ENCODE measurements at regions not wholly inside any gene's neighbourhood (a gene's known extent, or its start where the extent isn't known, plus 50 kb on each side); places are given as distances from the start of the nearest gene placed in this dataset.
A peak's percentile ranks its signal among the peaks of the same experiment; 100 is the strongest.

- Histone ChIP-seq H3K9me3 (replicated peaks in 1 of 3) (no peaks in the 10 kb centered on the region), H3K27me3 (no peaks in the 10 kb centered on the region), H3K27ac (peak overlapping the region in 1 of 5 donors; percentile 28), H3K36me3 (replicated peaks in 1 of 2) (no peaks in the 10 kb centered on the region), H3K4me3 (no peak overlapping the region), H3K4me1 (replicated peaks in 1 of 2) (peaks cover 16 to 19% of the 10 kb centered on the region in 2 donors)
- peak; percentile 43 to 90 (median 76) for DNase-seq
- 68 to 79% (median 74%) methylated on average over 18 of the region's 18 CpGs for WGBS, 4 donors
- intact Hi-C loops (cut with DNase I) = no loop called here
- no peak for TF ChIP-seq CTCF (IDR thresholded peaks at IDR 0.05)
- TF ChIP-seq POLR2A (IDR thresholded peaks at IDR 0.05) = peak in 1 of 2 donors; percentile 30
Observed at GRCh38 chr6:156718647-156719394, 58.4 kb upstream of the ARID1B start.

GRCh38 chr6:156717542-156717941, 59.6 kb upstream of the ARID1B start:
- Histone ChIP-seq H3K4me3 (no peak overlapping the region), H3K9me3 (replicated peaks in 1 of 3) (no peaks in the 10 kb centered on the region), H3K4me1 (replicated peaks in 1 of 2) (peaks cover 16 to 19% of the 10 kb centered on the region in 2 donors), H3K27ac (no peak overlapping the region), H3K27me3 (no peaks in the 10 kb centered on the region), H3K36me3 (replicated peaks in 1 of 2) (no peaks in the 10 kb centered on the region)
- no peak for TF ChIP-seq CTCF (IDR thresholded peaks at IDR 0.05)
- no peak for TF ChIP-seq POLR2A (IDR thresholded peaks at IDR 0.05)
- intact Hi-C loops (cut with DNase I) = no loop called here
- 90 to 95% (median 93%) methylated on average over 5 of the region's 5 CpGs for WGBS, 4 donors
- DNase-seq = no peak

GRCh38 chr6:156715839-156716238, 61.3 kb upstream of the ARID1B start:
- 76 to 87% (median 81%) methylated on average over 5 of the region's 5 CpGs for WGBS, 4 donors
- peaks cover 13 to 14% of the 10 kb centered on the region in 2 donors for H3K4me1 ChIP-seq (replicated peaks in 1 of 2)
- no peak overlapping the region for H3K4me3 ChIP-seq
- DNase-seq = no peak
- H3K27ac ChIP-seq = no peak overlapping the region
- no peaks in the 10 kb centered on the region for H3K9me3 ChIP-seq (replicated peaks in 1 of 3)
- H3K36me3 ChIP-seq (replicated peaks in 1 of 2) = no peaks in the 10 kb centered on the region
- TF ChIP-seq CTCF (IDR thresholded peaks at IDR 0.05) (no peak), POLR2A (IDR thresholded peaks at IDR 0.05) (no peak)
- intact Hi-C loops (cut with DNase I) = no loop called here
- H3K27me3 ChIP-seq = no peaks in the 10 kb centered on the region

- Histone ChIP-seq H3K4me3 (no peak overlapping the region), H3K27me3 (no peaks in the 10 kb centered on the region), H3K36me3 (replicated peaks in 1 of 2) (no peaks in the 10 kb centered on the region), H3K9me3 (replicated peaks in 1 of 3) (no peaks in the 10 kb centered on the region), H3K4me1 (replicated peaks in 1 of 2) (no peaks in the 10 kb centered on the region), H3K27ac (no peak overlapping the region)
- no peak for DNase-seq
- WGBS, 4 donors = 86 to 92% (median 88%) methylated on average over 5 of the region's 5 CpGs
- TF ChIP-seq CTCF (IDR thresholded peaks at IDR 0.05) (no peak), POLR2A (IDR thresholded peaks at IDR 0.05) (no peak)
- intact Hi-C loops (cut with DNase I) = no loop called here
Observed at GRCh38 chr6:156713548-156713947, 63.6 kb upstream of the ARID1B start.
